AG08396 (cell line): ENCODE measurements at regions not wholly inside any gene's neighbourhood (a gene's known extent, or its start where the extent isn't known, plus 50 kb on each side); places are given as distances from the start of the nearest gene placed in this dataset.

Source experiments
- DNase-seq: peaks from one replicate; pipeline ENCODE4 v3.0.0; 2012; ENCODE audit warnings: low spot score, mixed read lengths

DNA sequence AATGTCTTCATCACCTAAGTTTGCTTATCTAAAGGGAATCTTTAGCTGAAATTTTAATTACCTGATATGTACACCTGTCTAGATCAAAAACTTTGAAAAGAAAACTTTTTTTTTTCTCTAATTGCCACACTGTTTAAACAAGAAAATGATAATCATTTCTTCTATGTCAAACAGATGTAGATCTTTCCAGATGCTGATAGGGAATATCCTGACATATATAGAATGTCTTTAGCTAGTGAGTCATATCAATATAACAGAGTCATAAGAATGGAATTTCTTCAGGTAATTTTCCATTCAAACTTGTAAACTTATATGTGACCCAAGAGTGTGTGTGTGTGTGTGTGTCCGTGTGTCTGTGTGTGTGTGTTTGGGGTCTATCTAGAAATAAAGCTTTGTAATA is 271.9 kb downstream of the GPM6A start:
- no peak for DNase-seq

DNA sequence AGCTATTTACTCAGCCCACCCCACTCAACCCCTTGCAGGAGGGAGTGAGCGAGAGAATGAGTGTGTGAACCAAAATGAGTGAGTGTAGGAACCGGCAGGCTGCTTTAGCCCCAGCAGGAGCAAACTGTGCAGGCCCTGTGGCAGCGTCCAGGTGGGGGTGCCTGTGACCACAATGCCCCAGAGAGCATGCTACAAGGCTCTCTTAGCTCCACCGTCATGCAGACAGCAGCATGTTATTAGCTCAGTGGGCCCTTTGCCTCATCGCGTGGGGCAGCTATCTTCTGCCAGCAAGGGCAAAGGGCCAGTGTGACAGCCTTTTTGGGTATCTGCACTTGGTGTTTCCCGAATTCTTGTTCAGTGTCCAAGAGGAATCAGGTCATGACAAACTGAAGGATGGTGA is 271.3 kb downstream of the GPM6A start:
- DNase-seq, result no peak

DNA sequence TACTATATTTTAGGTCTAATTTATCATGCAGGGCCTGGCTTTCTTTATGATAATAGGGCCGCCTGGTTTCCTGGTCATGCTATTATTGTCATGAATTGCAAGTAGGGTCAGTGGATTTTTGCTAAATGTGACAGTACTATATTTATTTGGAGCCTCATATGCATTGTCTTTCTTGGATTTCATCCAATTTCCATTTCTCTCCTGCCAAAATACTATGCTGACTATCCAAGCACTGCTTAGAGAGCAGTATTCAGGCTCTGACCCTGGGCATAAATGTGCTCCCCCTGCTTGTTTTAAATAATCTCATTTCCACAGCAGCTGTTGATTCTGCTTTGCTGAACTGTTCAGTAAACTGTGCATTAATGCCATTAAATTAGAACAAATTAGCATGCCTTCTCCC is 269.3 kb downstream of the GPM6A start:
- DNase-seq, result no peak

DNA sequence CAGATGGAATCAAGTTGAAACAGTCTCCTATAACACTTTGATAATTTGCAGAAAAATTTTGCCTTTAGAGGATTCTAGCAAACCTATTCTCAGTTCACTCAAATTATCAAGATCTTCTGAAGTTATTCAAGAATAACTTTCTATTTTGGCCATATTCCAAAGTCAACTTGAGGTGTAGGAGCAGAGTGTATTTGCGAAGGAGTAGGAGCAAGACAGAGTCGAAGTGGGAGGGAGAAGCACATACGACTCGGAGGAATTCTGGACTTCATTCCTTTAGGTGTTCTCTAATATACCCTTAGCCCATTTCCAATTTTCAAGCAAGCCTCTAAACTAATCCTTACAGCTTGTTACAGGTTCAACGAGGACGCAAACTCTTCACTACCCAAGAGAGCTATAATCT is 252.9 kb downstream of the GPM6A start:
- DNase-seq, result no peak

DNA sequence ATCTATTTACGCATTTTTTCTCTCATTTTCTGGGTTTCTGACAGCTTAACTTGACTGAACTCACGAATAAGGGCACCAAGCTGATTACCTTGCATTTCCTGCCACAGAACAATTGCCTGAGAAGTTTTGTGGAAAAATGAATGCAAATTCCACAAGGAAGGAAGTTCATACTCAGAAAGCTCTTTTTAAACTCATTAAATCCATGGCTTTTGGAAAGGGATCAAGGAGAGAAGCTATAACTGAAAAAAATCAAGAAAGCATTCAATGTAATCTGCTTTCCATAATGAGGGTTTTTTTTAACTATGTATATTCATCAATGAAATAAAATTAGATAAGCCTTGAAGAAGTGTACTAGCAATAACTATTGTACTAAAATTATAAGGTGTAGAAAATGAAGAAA is 252.5 kb downstream of the GPM6A start:
- no peak for DNase-seq

DNA sequence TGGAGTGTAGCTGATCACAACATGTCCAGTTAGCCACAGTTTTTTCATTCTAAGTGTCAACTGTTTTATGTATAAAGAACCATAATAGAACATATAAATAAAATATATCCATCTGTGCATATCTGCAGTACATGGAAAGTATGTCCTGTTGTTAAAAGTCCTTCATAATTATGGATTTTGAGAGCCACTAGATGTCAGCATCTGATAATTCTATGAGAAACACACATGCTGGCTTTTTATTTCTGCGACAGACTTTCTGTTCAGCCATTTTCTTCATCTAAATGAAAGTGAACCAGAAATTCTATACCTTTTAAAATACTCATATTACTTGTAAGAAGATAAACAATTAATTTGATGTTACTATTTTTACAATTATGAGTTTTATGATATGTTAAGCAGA is 251.5 kb downstream of the GPM6A start:
- DNase-seq, result no peak

DNA sequence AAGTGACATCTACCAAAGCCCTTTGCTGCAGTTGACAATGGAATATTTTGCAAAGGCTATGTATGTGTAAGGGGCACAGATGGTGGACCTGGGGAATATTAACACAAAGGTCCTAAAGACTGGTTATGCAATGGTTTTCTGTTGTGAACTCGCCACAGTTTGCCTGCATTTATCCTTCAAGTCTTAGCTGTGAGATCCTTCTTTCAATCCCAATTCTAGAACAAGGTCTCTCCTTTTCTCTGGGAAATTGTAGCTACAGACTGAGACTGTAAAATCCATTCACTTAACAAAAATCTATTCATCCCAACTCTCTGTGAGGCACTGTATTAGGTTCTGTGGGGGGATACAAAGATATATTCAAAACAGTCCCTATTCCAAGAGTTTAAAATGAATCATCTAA is 250.4 kb downstream of the GPM6A start:
- no peak for DNase-seq

DNA sequence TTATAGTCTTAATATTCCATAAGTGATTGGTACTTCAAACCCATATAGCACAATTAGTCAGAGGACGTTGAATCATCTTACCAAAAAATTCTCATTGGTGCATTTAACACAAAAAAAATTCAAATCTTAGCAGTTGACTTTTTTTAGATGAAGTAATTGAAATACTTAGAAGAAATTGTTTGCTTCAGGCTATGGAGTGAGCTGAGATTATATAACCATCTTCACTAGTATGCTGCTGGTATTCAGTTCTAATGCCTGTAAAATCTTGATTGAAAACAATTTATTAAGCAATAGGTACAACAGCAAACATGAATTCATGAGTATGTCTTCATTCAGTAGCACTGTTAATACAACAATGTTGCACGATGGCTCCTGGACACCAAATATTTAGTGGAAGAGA is 250.0 kb downstream of the GPM6A start:
- no peak for DNase-seq

DNA sequence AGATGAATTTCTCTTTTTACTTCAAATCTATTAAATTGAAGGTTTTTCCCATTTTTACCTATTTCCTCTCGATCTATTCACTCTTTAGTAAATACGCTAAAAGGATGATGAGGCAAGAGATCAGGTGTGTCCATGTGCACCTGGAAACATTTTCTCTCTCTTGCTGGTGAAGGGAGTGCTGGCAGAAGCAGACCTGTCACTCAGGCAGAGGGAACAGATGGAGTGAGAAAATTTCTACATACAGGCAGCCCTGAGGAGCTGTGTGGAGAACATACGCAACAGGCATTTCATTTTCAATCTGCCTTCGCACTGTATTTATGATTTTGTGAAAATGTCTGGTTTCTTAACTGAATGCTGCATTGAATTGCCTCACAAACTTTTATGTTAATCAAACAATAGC is 249.5 kb downstream of the GPM6A start:
- no peak for DNase-seq
